HL-60 (cell line): ENCODE measurements at regions not wholly inside any gene's neighbourhood (a gene's known extent, or its start where the extent isn't known, plus 50 kb on each side); places are given as distances from the start of the nearest gene placed in this dataset.

Source experiments
- CTCF ChIP-seq: IDR thresholded peaks from one replicate; pipeline ENCODE4 v1.5.1; 2011; ENCODE audit warnings: low read length, control low read depth, inconsistent platforms; ENCODE audit not compliant: insufficient read depth
- GABPA ChIP-seq: IDR thresholded peaks from 2 replicates; pipeline ENCODE4 v1.6.1; 2012; ENCODE audit warnings: low read depth
- POLR2AphosphoS5 ChIP-seq: IDR thresholded peaks from 2 replicates; pipeline ENCODE4 v1.6.1; 2012; ENCODE audit warnings: low read depth

- TF ChIP-seq CTCF = no peak
- no peak for TF ChIP-seq GABPA
- TF ChIP-seq POLR2AphosphoS5 = no peak
Observed at GRCh38 chr13:64723724-64724123, 2506.4 kb downstream of the PCDH9 start.
